B cell (primary cell): ENCODE measurements at regions not wholly inside any gene's neighbourhood (a gene's known extent, or its start where the extent isn't known, plus 50 kb on each side); places are given as distances from the start of the nearest gene placed in this dataset.
A peak's percentile ranks its signal among the peaks of the same experiment; 100 is the strongest.

Experiments used
- ATAC-seq: fragments of 200-7000 bp; cut with Tn5 transposase; one replicate; pipeline ENCODE4 v1.10.0; 2021; ENCODE audit warnings: low read depth, mild to moderate bottlenecking, moderate number of reproducible peaks, moderate library complexity
- CTCF ChIA-PET: fragments of 350-600 bp; sonication (Branson Sonifier 250); formaldehyde crosslinking; loops from one replicate; lab custom pipeline; 2021; ENCODE audit warnings: antibody characterized with exemption, inconsistent platforms; lab: Charles Lee
- POLR2A ChIA-PET: fragments of 350-600 bp; sonication (Branson Sonifier 250); formaldehyde crosslinking; loops from one replicate; lab custom pipeline; 2021; ENCODE audit warnings: antibody characterized with exemption; lab: Charles Lee
- DNase-seq: peaks from one replicate; pipeline ENCODE4 v3.0.0; 2013
- H2AFZ ChIP-seq: 2 replicates; pipeline ENCODE4 v1.6.1; 2012; ENCODE audit warnings: mild to moderate bottlenecking, low read depth, low read length; ENCODE audit not compliant: insufficient read depth, poor library complexity, severe bottlenecking
- H3K27ac ChIP-seq, 2 donors: 1 replicate in 1 of 2; 2 replicates in 1 of 2; pipeline ENCODE4 v1.5.1; 2012 to 2013; ENCODE audit warnings: low read length in 2 of 2, mild to moderate bottlenecking in 2 of 2, moderate library complexity in 1 of 2
- H3K27me3 ChIP-seq, 4 experiments: fragments of 200-600 bp in 1 of 4; sonication (generic) in 1 of 4; replicated peaks in 1 of 4; 1 replicate in 2 of 4; 2 replicates in 2 of 4; pipeline versions ENCODE4 v1.6.1 to v1.7.0; 2013 to 2016; ENCODE audit warnings: low read length in 3 of 4, mild to moderate bottlenecking in 2 of 4, mixed read lengths in 1 of 4, moderate library complexity in 1 of 4; ENCODE audit not compliant: insufficient read depth in 4 of 4, control insufficient read depth in 3 of 4; ENCODE audit errors: control extremely low read depth in 1 of 4
- H3K36me3 ChIP-seq, 2 experiments: replicated peaks in 1 of 2; 1 replicate in 1 of 2; 2 replicates in 1 of 2; pipeline versions ENCODE4 v1.6.1 to v1.7.1; 2013; ENCODE audit warnings: low read length in 1 of 2; ENCODE audit not compliant: insufficient read depth in 2 of 2, control insufficient read depth in 1 of 2; ENCODE audit errors: control extremely low read depth in 1 of 2, extremely low read depth in 1 of 2
- H3K4me1 ChIP-seq, 2 donors: fragments of 200-600 bp in 1 of 2; sonication (generic) in 1 of 2; 1 replicate in 1 of 2; 2 replicates in 1 of 2; pipeline versions ENCODE4 v1.5.1 to v1.6.1; 2013 to 2017; ENCODE audit warnings: low read length in 2 of 2; ENCODE audit not compliant: control insufficient read depth in 2 of 2, insufficient read depth in 2 of 2
- H3K4me2 ChIP-seq: replicated peaks from 2 replicates; pipeline ENCODE3; 2012; ENCODE audit warnings: mild to moderate bottlenecking, low read depth, low read length; ENCODE audit not compliant: poor library complexity, severe bottlenecking
- H3K4me3 ChIP-seq, 5 experiments: fragments of 200-600 bp in 1 of 5; sonication (generic) in 1 of 5; 1 replicate in 3 of 5; 2 replicates in 2 of 5; pipeline versions ENCODE4 v1.5.1 to v1.7.0; 2011 to 2016; ENCODE audit warnings: low read length in 4 of 5, mild to moderate bottlenecking in 4 of 5, low read depth in 2 of 5, control low read depth in 1 of 5, moderate library complexity in 1 of 5; ENCODE audit not compliant: insufficient read depth in 1 of 5; ENCODE audit errors: control extremely low read depth in 1 of 5, extremely low read depth in 1 of 5
- H3K79me2 ChIP-seq: fragments of 200-600 bp; sonication (generic); one replicate; pipeline ENCODE4 v1.6.0; 2016; ENCODE audit warnings: low read length; ENCODE audit not compliant: control insufficient read depth, insufficient read depth
- H3K9ac ChIP-seq: fragments of 200-600 bp; sonication (generic); 2 replicates; pipeline ENCODE4 v1.6.1; 2017; ENCODE audit warnings: mild to moderate bottlenecking, low read length, moderate library complexity
- H3K9me3 ChIP-seq, 3 donors: one replicate each; pipeline versions ENCODE4 v1.6.1 to v1.7.1; 2013; ENCODE audit warnings: low read length in 2 of 3; ENCODE audit not compliant: control insufficient read depth in 2 of 3, insufficient read depth in 1 of 3; ENCODE audit errors: control extremely low read depth in 1 of 3
- H4K20me1 ChIP-seq: 2 replicates; pipeline ENCODE4 v1.6.0; 2012; ENCODE audit warnings: mild to moderate bottlenecking, low read length; ENCODE audit not compliant: insufficient read depth, control insufficient read depth, poor library complexity, severe bottlenecking
- H3K27ac Mint-ChIP-seq: one replicate; pipeline ENCODE4 v1.8.0; 2021; ENCODE audit warnings: mixed read lengths
- H3K27me3 Mint-ChIP-seq: one replicate; pipeline ENCODE4 v1.8.0; 2021; ENCODE audit warnings: mixed read lengths
- H3K4me1 Mint-ChIP-seq: one replicate; pipeline ENCODE4 v1.8.0; 2021; ENCODE audit warnings: mixed read lengths
- H3K4me3 Mint-ChIP-seq: one replicate; pipeline ENCODE4 v1.8.0; 2021; ENCODE audit warnings: mixed read lengths
- H3K9me3 Mint-ChIP-seq: one replicate; pipeline ENCODE4 v1.8.0; 2022; ENCODE audit warnings: mixed read lengths; ENCODE audit not compliant: insufficient read depth
- EZH2 ChIP-seq: IDR thresholded peaks from 2 replicates; pipeline ENCODE4 v1.6.1; 2012; ENCODE audit warnings: borderline replicate concordance, low read depth, mild to moderate bottlenecking, moderate library complexity, low read length; ENCODE audit not compliant: insufficient read depth, poor library complexity, severe bottlenecking
- WGBS: methylation state at CpG from one replicate; pipeline ENCODE4 v1.1.5; 2013; ENCODE audit warnings: missing lambda C conversion rate; ENCODE audit not compliant: insufficient coverage; 5-methylcytosine and 5-hydroxymethylcytosine counted together
- intact Hi-C: fragments of 100-400 bp; cut with micrococcal nuclease; formaldehyde crosslinking; loops from one replicate; pipeline ENCODE4 v1.10.0; 2022
- TF ChIP-seq, protein P1 (sequence below): fragments of 200-600 bp; IDR thresholded peaks from one replicate; pipeline ENCODE4 v1.8.0; 2022; ENCODE audit warnings: antibody characterized with exemption, mild to moderate bottlenecking

DNA sequence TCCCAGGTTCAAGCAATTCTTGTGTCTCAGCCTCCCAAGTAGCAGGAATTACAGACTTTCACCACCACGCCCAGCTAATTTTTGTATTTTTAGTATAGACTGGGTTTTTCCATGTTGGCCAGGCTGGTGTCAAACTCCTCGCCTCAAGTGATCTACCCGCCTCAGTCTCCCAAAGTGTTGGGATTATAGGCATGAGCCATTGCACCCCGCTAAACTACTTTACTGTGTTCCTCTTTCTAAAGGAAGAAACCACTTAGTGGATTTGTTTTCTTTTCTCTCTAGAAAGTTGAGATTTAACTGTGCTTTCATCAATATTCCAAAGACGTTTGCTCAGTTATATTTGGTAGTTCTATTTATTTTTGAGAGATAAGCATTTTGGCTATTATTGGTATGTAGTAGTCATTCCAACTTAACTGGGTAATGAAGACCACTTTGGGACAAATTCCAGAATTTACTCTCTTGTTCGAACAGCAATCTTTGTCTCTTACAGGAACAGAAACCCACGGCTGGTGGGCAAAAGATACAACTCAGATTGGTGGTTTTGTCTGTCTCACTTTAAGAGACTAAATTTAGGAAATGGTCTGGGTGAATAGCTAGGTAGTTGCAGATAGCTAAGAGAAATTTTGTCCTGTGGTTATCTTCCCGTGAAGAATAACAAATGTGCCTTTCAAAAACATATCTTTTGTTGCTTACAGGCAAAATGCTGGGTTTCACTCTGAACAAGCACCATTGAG lies 103.5 kb upstream of the CD55 start:
- peak overlapping the region; percentile 35 to 42 for H3K27ac ChIP-seq
- H3K9me3 Mint-ChIP-seq = peaks cover 4% of the 10 kb centered on the region
- no peaks in the 10 kb centered on the region for H4K20me1 ChIP-seq
- CTCF ChIA-PET = interaction anchor here (0.6 kb wide), 1 partner anchor 8 kb away, joined by 3 read pairs; no protein-coding TSS in a partner anchor
- H3K36me3 ChIP-seq = no peaks in the 10 kb centered on the region
- peaks cover 17 to 21% of the 10 kb centered on the region in 2 donors for H3K4me1 ChIP-seq
- ATAC-seq (no peak), DNase-seq (peak; percentile 54)
- H3K4me3 Mint-ChIP-seq = peak overlapping the region; percentile 40
- WGBS = 0% methylated on average over 1 of the region's 8 CpGs
- H3K4me1 Mint-ChIP-seq = peaks cover 21% of the 10 kb centered on the region
- no peaks in the 10 kb centered on the region for H3K79me2 ChIP-seq
- peak overlapping the region in 3 of 5 experiments; percentile 6 to 11 (median 11) for H3K4me3 ChIP-seq
- H3K27ac Mint-ChIP-seq = peak overlapping the region; percentile 27
- TF ChIP-seq EZH2 = no peak
- TF ChIP-seq, protein P1, sequence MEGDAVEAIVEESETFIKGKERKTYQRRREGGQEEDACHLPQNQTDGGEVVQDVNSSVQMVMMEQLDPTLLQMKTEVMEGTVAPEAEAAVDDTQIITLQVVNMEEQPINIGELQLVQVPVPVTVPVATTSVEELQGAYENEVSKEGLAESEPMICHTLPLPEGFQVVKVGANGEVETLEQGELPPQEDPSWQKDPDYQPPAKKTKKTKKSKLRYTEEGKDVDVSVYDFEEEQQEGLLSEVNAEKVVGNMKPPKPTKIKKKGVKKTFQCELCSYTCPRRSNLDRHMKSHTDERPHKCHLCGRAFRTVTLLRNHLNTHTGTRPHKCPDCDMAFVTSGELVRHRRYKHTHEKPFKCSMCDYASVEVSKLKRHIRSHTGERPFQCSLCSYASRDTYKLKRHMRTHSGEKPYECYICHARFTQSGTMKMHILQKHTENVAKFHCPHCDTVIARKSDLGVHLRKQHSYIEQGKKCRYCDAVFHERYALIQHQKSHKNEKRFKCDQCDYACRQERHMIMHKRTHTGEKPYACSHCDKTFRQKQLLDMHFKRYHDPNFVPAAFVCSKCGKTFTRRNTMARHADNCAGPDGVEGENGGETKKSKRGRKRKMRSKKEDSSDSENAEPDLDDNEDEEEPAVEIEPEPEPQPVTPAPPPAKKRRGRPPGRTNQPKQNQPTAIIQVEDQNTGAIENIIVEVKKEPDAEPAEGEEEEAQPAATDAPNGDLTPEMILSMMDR = no peak
- intact Hi-C loops = no loop called here
- no peaks in the 10 kb centered on the region for H3K27me3 ChIP-seq
- peak overlapping the region; percentile 48 for H3K4me2 ChIP-seq
- POLR2A ChIA-PET = no interaction called here
- no peak overlapping the region for H2AFZ ChIP-seq
- H3K9ac ChIP-seq = peak overlapping the region; percentile 7
- no peaks in the 10 kb centered on the region for H3K27me3 Mint-ChIP-seq
- peaks cover 0 to 2% (median 0%) of the 10 kb centered on the region in 3 donors for H3K9me3 ChIP-seq
